Upper lobe of left lung (tissue), 6 donors: ENCODE measurements at regions not wholly inside any gene's neighbourhood (a gene's known extent, or its start where the extent isn't known, plus 50 kb on each side); places are given as distances from the start of the nearest gene placed in this dataset.
"Not testable (repeated sequence)": the region's sequence is repeated elsewhere in the genome, so short reads cannot be mapped to it uniquely, and the experiment has no call there.

Experiments
- ATAC-seq, 2 donors: fragments of 200-7000 bp; cut with Tn5 transposase; one replicate each; pipeline ENCODE4 v1.9.1; 2022; ENCODE audit warnings: mild to moderate bottlenecking in 2 of 2, moderate library complexity in 2 of 2; ENCODE audit not compliant: low FRiP score in 2 of 2
- DNase-seq, 2 donors: peaks; one replicate each; pipeline ENCODE4 v3.0.0-alpha.2; 2019 to 2020
- H3K27ac ChIP-seq, 4 donors: fragments of 200-600 bp; sonication (generic); one replicate each; pipeline ENCODE4 v1.5.1; 2016 to 2019
- H3K27me3 ChIP-seq, 4 donors: fragments of 200-600 bp; sonication (generic); one replicate each; pipeline ENCODE4 v1.5.1; 2017 to 2019
- H3K36me3 ChIP-seq, 4 donors: fragments of 200-600 bp; sonication (generic); one replicate each; pipeline ENCODE4 v1.5.1; 2016 to 2019
- H3K4me1 ChIP-seq, 4 donors: fragments of 200-600 bp; sonication (generic); one replicate each; pipeline ENCODE4 v1.5.1; 2018 to 2019
- H3K4me3 ChIP-seq, 4 donors: fragments of 200-600 bp; sonication (generic); one replicate each; pipeline ENCODE4 v1.5.1; 2017 to 2019; ENCODE audit warnings: mild to moderate bottlenecking in 2 of 4, moderate library complexity in 1 of 4
- H3K9me3 ChIP-seq, 4 donors: fragments of 200-600 bp; sonication (generic); one replicate each; pipeline ENCODE4 v1.5.1; 2018 to 2019
- CTCF ChIP-seq, 6 experiments: fragments of 450-650 bp in 4 of 6; fragments of 200-600 bp in 2 of 6; sonication (generic) in 2 of 6; IDR thresholded peaks; one replicate each; pipeline ENCODE4 v1.5.1; 2016 to 2019; ENCODE audit warnings: antibody characterized with exemption in 6 of 6
- EP300 ChIP-seq, 4 donors: sonication (generic); formaldehyde crosslinking; IDR thresholded peaks; one replicate each; pipeline ENCODE4 v1.5.1; 2017; ENCODE audit warnings: antibody characterized with exemption in 4 of 4, control low read depth in 2 of 4
- POLR2A ChIP-seq, 4 donors: fragments of 450-650 bp; IDR thresholded peaks; one replicate each; pipeline ENCODE4 v1.5.1; 2016 to 2017; ENCODE audit warnings: antibody characterized with exemption in 4 of 4, mild to moderate bottlenecking in 2 of 4
- POLR2AphosphoS5 ChIP-seq, 2 donors: sonication (generic); formaldehyde crosslinking; IDR thresholded peaks; one replicate each; pipeline ENCODE4 v1.5.1; 2017; ENCODE audit warnings: antibody characterized with exemption in 2 of 2
- WGBS, 2 donors: methylation state at CpG; one replicate each; pipeline ENCODE4 v1.1.5; 2017 to 2018; 5-methylcytosine and 5-hydroxymethylcytosine counted together
- donor health status: DM: no; HTN: no; CAD: no; lungs with moderate emphysema.
- donor health status: DM: no; HTN: yes; CAD: no; lungs with severe emphysema.

GRCh38 chr2:66255867-66256266 lies 179.1 kb upstream of the MEIS1 start:
- WGBS, 2 donors: 60 to 68% methylated on average over 3 of the region's 3 CpGs
- ATAC-seq: no peak
- H3K4me1 ChIP-seq: no peaks in the 10 kb centered on the region
- H3K27me3 ChIP-seq: no peaks in the 10 kb centered on the region
- DNase-seq: no peak
- no peaks in the 10 kb centered on the region for H3K9me3 ChIP-seq
- H3K4me3 ChIP-seq: no peak overlapping the region
- TF ChIP-seq EP300 (IDR thresholded peaks at IDR 0.05): no peak
- H3K36me3 ChIP-seq: no peaks in the 10 kb centered on the region
- H3K27ac ChIP-seq: no peak overlapping the region

GRCh38 chr2:66255136-66255535 lies 179.8 kb upstream of the MEIS1 start:
- Histone ChIP-seq H3K4me3 (no peak overlapping the region), H3K27ac (no peak overlapping the region), H3K27me3 (no peaks in the 10 kb centered on the region), H3K4me1 (no peaks in the 10 kb centered on the region), H3K36me3 (no peaks in the 10 kb centered on the region), H3K9me3 (no peaks in the 10 kb centered on the region)
- no peak for ATAC-seq
- no peak for DNase-seq
- TF ChIP-seq CTCF (IDR thresholded peaks at IDR 0.05) (no peak), POLR2AphosphoS5 (IDR thresholded peaks at IDR 0.05) (no peak), EP300 (IDR thresholded peaks at IDR 0.05) (no peak), POLR2A (IDR thresholded peaks at IDR 0.05) (no peak)

DNA sequence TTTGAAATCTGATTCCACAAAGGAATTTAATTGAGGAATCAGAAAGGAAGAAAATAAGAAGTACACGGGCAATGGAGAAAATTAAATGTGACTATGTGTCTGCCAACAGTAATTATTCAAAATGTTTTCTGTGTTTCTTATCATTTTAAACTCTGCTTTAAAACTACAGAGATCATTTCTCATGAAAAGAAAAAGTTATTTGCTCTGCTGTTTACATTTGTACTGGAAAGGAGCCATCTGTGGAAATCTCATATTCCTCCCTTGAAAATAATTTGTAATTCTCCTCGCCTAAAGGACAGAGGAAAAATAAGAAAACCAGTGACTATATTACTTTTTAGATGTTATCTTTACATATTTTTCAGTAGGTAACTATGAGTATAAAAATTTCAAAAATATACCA lies 181.9 kb upstream of the MEIS1 start:
- Histone ChIP-seq H3K4me1 (no peaks in the 10 kb centered on the region), H3K36me3 (no peaks in the 10 kb centered on the region), H3K9me3 (no peaks in the 10 kb centered on the region), H3K27ac (no peak overlapping the region), H3K4me3 (no peak overlapping the region), H3K27me3 (no peaks in the 10 kb centered on the region)
- no peak for ATAC-seq
- WGBS, 2 donors: 52 to 55% methylated on average over 2 of the region's 2 CpGs
- no peak for DNase-seq
- no peak for TF ChIP-seq POLR2A (IDR thresholded peaks at IDR 0.05)
- no peak for TF ChIP-seq EP300 (IDR thresholded peaks at IDR 0.05)
- TF ChIP-seq POLR2AphosphoS5 (IDR thresholded peaks at IDR 0.05): no peak
- no peak for TF ChIP-seq CTCF (IDR thresholded peaks at IDR 0.05)

GRCh38 chr2:66252109-66252508 lies 182.8 kb upstream of the MEIS1 start:
- Histone ChIP-seq H3K4me1 (no peaks in the 10 kb centered on the region), H3K27me3 (no peaks in the 10 kb centered on the region), H3K9me3 (no peaks in the 10 kb centered on the region), H3K36me3 (no peaks in the 10 kb centered on the region), H3K4me3 (no peak overlapping the region), H3K27ac (no peak overlapping the region)
- no peak for DNase-seq
- ATAC-seq: no peak
- 84 to 85% methylated on average over 5 of the region's 5 CpGs for WGBS, 2 donors
- TF ChIP-seq CTCF (IDR thresholded peaks at IDR 0.05): no peak
- TF ChIP-seq EP300 (IDR thresholded peaks at IDR 0.05): no peak
- no peak for TF ChIP-seq POLR2A (IDR thresholded peaks at IDR 0.05)
- no peak for TF ChIP-seq POLR2AphosphoS5 (IDR thresholded peaks at IDR 0.05)

DNA sequence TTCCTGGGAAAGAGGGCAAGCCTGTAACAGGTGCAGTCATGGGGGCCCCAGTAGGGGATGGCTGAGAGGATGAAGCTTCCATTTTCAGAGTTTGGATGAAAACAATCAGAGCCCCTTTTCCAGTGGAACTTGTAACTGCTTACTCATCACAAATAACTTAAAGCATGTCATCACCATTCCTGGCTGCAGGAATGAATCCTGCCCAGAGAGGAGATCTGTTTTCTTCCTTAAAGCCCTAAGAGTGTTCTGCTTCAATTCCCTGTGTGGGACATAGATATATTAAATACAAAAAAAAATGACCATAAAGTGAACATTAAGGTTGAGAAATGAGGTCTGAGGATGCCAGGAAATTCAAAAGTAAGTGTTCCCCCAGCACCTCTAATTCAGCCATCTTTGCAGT lies 183.4 kb upstream of the MEIS1 start:
- Histone ChIP-seq H3K4me3 (no peak overlapping the region), H3K27me3 (no peaks in the 10 kb centered on the region), H3K9me3 (no peaks in the 10 kb centered on the region), H3K27ac (no peak overlapping the region), H3K4me1 (no peaks in the 10 kb centered on the region), H3K36me3 (no peaks in the 10 kb centered on the region)
- DNase-seq (no peak), ATAC-seq (no peak)
- TF ChIP-seq POLR2A (IDR thresholded peaks at IDR 0.05): no peak
- TF ChIP-seq CTCF (IDR thresholded peaks at IDR 0.05): no peak
- TF ChIP-seq POLR2AphosphoS5 (IDR thresholded peaks at IDR 0.05): no peak
- TF ChIP-seq EP300 (IDR thresholded peaks at IDR 0.05): no peak

DNA sequence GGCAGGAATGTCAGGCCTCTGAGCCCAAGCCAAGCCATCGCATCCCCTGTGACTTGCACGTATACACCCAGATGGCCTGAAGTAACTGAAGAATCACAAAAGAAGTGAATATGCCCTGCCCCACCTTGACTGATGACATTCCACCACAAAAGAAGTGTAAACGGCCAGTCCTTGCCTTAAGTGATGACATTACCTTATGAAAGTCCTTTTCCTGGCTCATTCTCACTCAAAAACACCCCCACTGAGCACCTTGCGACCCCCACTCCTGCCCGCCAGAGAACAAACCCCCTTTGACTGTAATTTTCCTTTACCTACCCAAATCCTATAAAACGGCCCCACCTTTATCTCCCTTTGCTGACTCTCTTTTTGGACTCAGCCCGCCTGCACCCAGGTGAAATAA lies 185.8 kb upstream of the MEIS1 start:
- not testable (repeated sequence) for H3K27me3 ChIP-seq, H3K9me3 ChIP-seq, DNase-seq, H3K4me1 ChIP-seq, H3K36me3 ChIP-seq, H3K27ac ChIP-seq, H3K4me3 ChIP-seq, ATAC-seq
- WGBS, 2 donors: 84 to 86% methylated on average over 5 of the region's 7 CpGs

GRCh38 chr2:66243809-66244208 lies 191.1 kb upstream of the MEIS1 start:
- ATAC-seq, H3K36me3 ChIP-seq, H3K27ac ChIP-seq, H3K4me1 ChIP-seq, H3K9me3 ChIP-seq, DNase-seq, H3K4me3 ChIP-seq, H3K27me3 ChIP-seq: not testable (repeated sequence)
- WGBS, 2 donors: 89 to 98% methylated on average over 5 of the region's 5 CpGs

- not testable (repeated sequence) for ATAC-seq, DNase-seq, H3K4me1 ChIP-seq, H3K27me3 ChIP-seq, H3K36me3 ChIP-seq, H3K9me3 ChIP-seq, H3K27ac ChIP-seq, H3K4me3 ChIP-seq
- WGBS, 2 donors: 76 to 89% methylated on average over 1 of the region's 1 CpG
These were observed 192.0 kb upstream of the MEIS1 start for GRCh38 chr2:66242888-66243287.
